ENCODE measurements at regions not wholly inside any gene's neighbourhood (a gene's known extent, or its start where the extent isn't known, plus 50 kb on each side); places are given as distances from the start of the nearest gene placed in this dataset.
"Not testable (repeated sequence)": the region's sequence is repeated elsewhere in the genome, so short reads cannot be mapped to it uniquely, and the experiment has no call there.

- Mint-ChIP-seq H3K9me3 (no peaks in the 10 kb centered on the region), H3K4me3 (no peak overlapping the region), H3K27ac (peak overlapping the region; percentile 40), H3K36me3 (ENCODE audit: low read depth) (peaks cover 37% of the 10 kb centered on the region), H3K4me1 (ENCODE audit: low read depth) (peaks cover 35% of the 10 kb centered on the region), H3K27me3 (no peaks in the 10 kb centered on the region)
- POLR2A ChIA-PET, result interaction anchor here (0.5 to 0.6 kb wide), 2 partner anchors 259 to 888 kb away, joined by 3 read pairs; no protein-coding TSS in a partner anchor
- no peak for DNase-seq
- intact Hi-C loops (cut with micrococcal nuclease), result no loop called here
- CTCF ChIA-PET, result interaction anchor here (1.2 kb wide), 1 partner anchor 12 kb away, joined by 3 read pairs; no protein-coding TSS in a partner anchor
- no peak for ATAC-seq
- no peak for TF ChIP-seq CTCF (IDR thresholded peaks at IDR 0.05)
Measured at GRCh38 chr6:11311970-11312369, 79.5 kb upstream of the NEDD9 start.

GRCh38 chr6:11309947-11310665, 77.6 kb upstream of the NEDD9 start:
- no peak for ATAC-seq
- CTCF ChIA-PET, result interaction anchor here (1.0 to 1.4 kb wide), 3 partner anchors 8 to 186 kb away, joined by 3 to 5 read pairs (median 5); no protein-coding TSS in a partner anchor

GRCh38 chr6:11307226-11307625, 74.8 kb upstream of the NEDD9 start:
- Mint-ChIP-seq H3K27me3 (no peaks in the 10 kb centered on the region), H3K4me3 (no peak overlapping the region), H3K9me3 (peaks cover 5% of the 10 kb centered on the region), H3K27ac (peak overlapping the region; percentile 53), H3K36me3 (ENCODE audit: low read depth) (peaks cover 56% of the 10 kb centered on the region), H3K4me1 (ENCODE audit: low read depth) (peaks cover 38% of the 10 kb centered on the region)
- intact Hi-C loops (cut with micrococcal nuclease), result no loop called here
- peak; percentile 37 for DNase-seq
- ChIA-PET CTCF (interaction anchor here (0.9 to 2.8 kb wide), 4 partner anchors 9 to 189 kb away, joined by 3 to 11 read pairs (median 6); no protein-coding TSS in a partner anchor), POLR2A (interaction anchor here (1.2 kb wide), 1 partner anchor 39 kb away, joined by 4 read pairs; no protein-coding TSS in a partner anchor)
- no peak for TF ChIP-seq CTCF (IDR thresholded peaks at IDR 0.05)
- ATAC-seq, result peak; percentile 87

More at GRCh38 chr6:11309947-11310665, 77.6 kb upstream of the NEDD9 start:
- Mint-ChIP-seq H3K9me3 (no peaks in the 10 kb centered on the region), H3K36me3 (ENCODE audit: low read depth) (peaks cover 41% of the 10 kb centered on the region), H3K4me1 (ENCODE audit: low read depth) (peaks cover 27% of the 10 kb centered on the region), H3K27ac (no peak overlapping the region), H3K4me3 (no peak overlapping the region), H3K27me3 (no peaks in the 10 kb centered on the region)
- no peak for DNase-seq
- POLR2A ChIA-PET, result interaction anchor here (1.0 kb wide), 1 partner anchor 13 kb away, joined by 4 read pairs; no protein-coding TSS in a partner anchor
- intact Hi-C loops (cut with micrococcal nuclease), result no loop called here
- TF ChIP-seq CTCF (IDR thresholded peaks at IDR 0.05), result no peak

- DNase-seq (no peak), ATAC-seq (no peak)
- H3K36me3 Mint-ChIP-seq (ENCODE audit: low read depth), result peaks cover 69% of the 10 kb centered on the region
- POLR2A ChIA-PET, result no interaction called here
- intact Hi-C loops (cut with micrococcal nuclease), result no loop called here
- peaks cover 46% of the 10 kb centered on the region for H3K4me1 Mint-ChIP-seq (ENCODE audit: low read depth)
- CTCF ChIA-PET, result no interaction called here
- H3K9me3 Mint-ChIP-seq, result peaks cover 17% of the 10 kb centered on the region
- no peak for TF ChIP-seq CTCF (IDR thresholded peaks at IDR 0.05)
- H3K27me3 Mint-ChIP-seq, result no peaks in the 10 kb centered on the region
- no peak overlapping the region for H3K4me3 Mint-ChIP-seq
- H3K27ac Mint-ChIP-seq, result no peak overlapping the region
Measured at GRCh38 chr6:11304946-11305345, 72.5 kb upstream of the NEDD9 start.

- peak overlapping the region; percentile 21 for H3K27ac Mint-ChIP-seq
- POLR2A ChIA-PET, result interaction anchor here (0.6 to 0.9 kb wide), 2 partner anchors 13 to 46 kb away, joined by 3 to 4 read pairs; no protein-coding TSS in a partner anchor
- intact Hi-C loops (cut with micrococcal nuclease), result loop anchor here (2.0 kb wide), 1 partner anchor 55 kb away; no protein-coding TSS in a partner anchor
- H3K4me3 Mint-ChIP-seq, H3K27me3 Mint-ChIP-seq, DNase-seq, ATAC-seq: not testable (repeated sequence)
- H3K4me1 Mint-ChIP-seq (ENCODE audit: low read depth), result peaks cover 39% of the 10 kb centered on the region
- CTCF ChIA-PET, result interaction anchor here (1.6 kb wide), 1 partner anchor 12 kb away, joined by 3 read pairs; no protein-coding TSS in a partner anchor
- peaks cover 17% of the 10 kb centered on the region for H3K9me3 Mint-ChIP-seq
- H3K36me3 Mint-ChIP-seq (ENCODE audit: low read depth), result peaks cover 86% of the 10 kb centered on the region
Measured at GRCh38 chr6:11299876-11300428, 67.5 kb upstream of the NEDD9 start.

GRCh38 chr6:11299421-11299784, 66.9 kb upstream of the NEDD9 start:
- intact Hi-C loops (cut with micrococcal nuclease); H3K4me3 Mint-ChIP-seq; H3K27ac Mint-ChIP-seq; DNase-seq; H3K27me3 Mint-ChIP-seq; ATAC-seq: not testable (repeated sequence)
- Mint-ChIP-seq H3K9me3 (peaks cover 15% of the 10 kb centered on the region), H3K36me3 (ENCODE audit: low read depth) (peaks cover 84% of the 10 kb centered on the region), H3K4me1 (ENCODE audit: low read depth) (peaks cover 41% of the 10 kb centered on the region)
- ChIA-PET CTCF (interaction anchor here (1.1 kb wide), 1 partner anchor 196 kb away, joined by 3 read pairs; no protein-coding TSS in a partner anchor), POLR2A (interaction anchor here (0.6 to 0.9 kb wide), 2 partner anchors 12 to 45 kb away, joined by 3 to 4 read pairs; no protein-coding TSS in a partner anchor)

All from activated CD8-positive, alpha-beta T cell treated with anti-CD3 and anti-CD28 coated beads for 36 hours (primary cell).